ENCODE measurements at regions not wholly inside any gene's neighbourhood (a gene's known extent, or its start where the extent isn't known, plus 50 kb on each side); places are given as distances from the start of the nearest gene placed in this dataset.

- TF ChIP-seq NR2C1 (IDR thresholded peaks at IDR 0.05) (peak; percentile 66), NR2C1 (tag; IDR thresholded peaks at IDR 0.05) (peak; percentile 70), AFF1 (IDR thresholded peaks at IDR 0.05; ENCODE audit: low read depth in 1 of 2, partially characterized antibody in 2 of 2) (peak in 1 of 2 experiments; percentile 65), ZBTB9 (CRISPR knock-in tag; IDR thresholded peaks at IDR 0.05) (0 out of 2 replicates have a peak, but pooled peaks have one; percentile 73), MAZ (CRISPR knock-in tag; conservative IDR thresholded peaks at IDR 0.05 in 1 of 2, IDR thresholded peaks at IDR 0.05 in 1 of 2) (no peak; a peak in 1 of 4 replicates), KDM4B (IDR thresholded peaks at IDR 0.05; ENCODE audit: borderline replicate concordance in 2 of 2, low read depth in 1 of 2) (no peak), RUNX1 (IDR thresholded peaks at IDR 0.05; ENCODE audit: low read depth) (no peak), HDAC8 (tag; IDR thresholded peaks at IDR 0.05) (no peak), JUNB (CRISPR knock-in tag; conservative IDR thresholded peaks at IDR 0.05) (no peak), FOXP1 (CRISPR knock-in tag; IDR thresholded peaks at IDR 0.05) (no peak), ZNF780A (CRISPR knock-in tag; IDR thresholded peaks at IDR 0.05) (no peak), RNF219 (CRISPR knock-in tag; IDR thresholded peaks at IDR 0.05) (0 out of 2 replicates have a peak, but pooled peaks have one; percentile 15)
- TF ChIP-seq, protein P1, sequence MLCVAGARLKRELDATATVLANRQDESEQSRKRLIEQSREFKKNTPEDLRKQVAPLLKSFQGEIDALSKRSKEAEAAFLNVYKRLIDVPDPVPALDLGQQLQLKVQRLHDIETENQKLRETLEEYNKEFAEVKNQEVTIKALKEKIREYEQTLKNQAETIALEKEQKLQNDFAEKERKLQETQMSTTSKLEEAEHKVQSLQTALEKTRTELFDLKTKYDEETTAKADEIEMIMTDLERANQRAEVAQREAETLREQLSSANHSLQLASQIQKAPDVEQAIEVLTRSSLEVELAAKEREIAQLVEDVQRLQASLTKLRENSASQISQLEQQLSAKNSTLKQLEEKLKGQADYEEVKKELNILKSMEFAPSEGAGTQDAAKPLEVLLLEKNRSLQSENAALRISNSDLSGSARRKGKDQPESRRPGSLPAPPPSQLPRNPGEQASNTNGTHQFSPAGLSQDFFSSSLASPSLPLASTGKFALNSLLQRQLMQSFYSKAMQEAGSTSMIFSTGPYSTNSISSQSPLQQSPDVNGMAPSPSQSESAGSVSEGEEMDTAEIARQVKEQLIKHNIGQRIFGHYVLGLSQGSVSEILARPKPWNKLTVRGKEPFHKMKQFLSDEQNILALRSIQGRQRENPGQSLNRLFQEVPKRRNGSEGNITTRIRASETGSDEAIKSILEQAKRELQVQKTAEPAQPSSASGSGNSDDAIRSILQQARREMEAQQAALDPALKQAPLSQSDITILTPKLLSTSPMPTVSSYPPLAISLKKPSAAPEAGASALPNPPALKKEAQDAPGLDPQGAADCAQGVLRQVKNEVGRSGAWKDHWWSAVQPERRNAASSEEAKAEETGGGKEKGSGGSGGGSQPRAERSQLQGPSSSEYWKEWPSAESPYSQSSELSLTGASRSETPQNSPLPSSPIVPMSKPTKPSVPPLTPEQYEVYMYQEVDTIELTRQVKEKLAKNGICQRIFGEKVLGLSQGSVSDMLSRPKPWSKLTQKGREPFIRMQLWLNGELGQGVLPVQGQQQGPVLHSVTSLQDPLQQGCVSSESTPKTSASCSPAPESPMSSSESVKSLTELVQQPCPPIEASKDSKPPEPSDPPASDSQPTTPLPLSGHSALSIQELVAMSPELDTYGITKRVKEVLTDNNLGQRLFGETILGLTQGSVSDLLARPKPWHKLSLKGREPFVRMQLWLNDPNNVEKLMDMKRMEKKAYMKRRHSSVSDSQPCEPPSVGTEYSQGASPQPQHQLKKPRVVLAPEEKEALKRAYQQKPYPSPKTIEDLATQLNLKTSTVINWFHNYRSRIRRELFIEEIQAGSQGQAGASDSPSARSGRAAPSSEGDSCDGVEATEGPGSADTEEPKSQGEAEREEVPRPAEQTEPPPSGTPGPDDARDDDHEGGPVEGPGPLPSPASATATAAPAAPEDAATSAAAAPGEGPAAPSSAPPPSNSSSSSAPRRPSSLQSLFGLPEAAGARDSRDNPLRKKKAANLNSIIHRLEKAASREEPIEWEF (CRISPR knock-in tag; IDR thresholded peaks at IDR 0.05), result peak; percentile 85; the same call in 1 of the 2 replicates
Observed at GRCh38 chr6:67880939-67881705, 754.0 kb upstream of the ADGRB3 start (continued).

Measured in K562 (cell line).